ENCODE measurements at regions not wholly inside any gene's neighbourhood (a gene's known extent, or its start where the extent isn't known, plus 50 kb on each side); places are given as distances from the start of the nearest gene placed in this dataset.

GRCh38 chr1:42035830-42036604, 117.2 kb upstream of the GUCA2B start (continued):
- TF ChIP-seq SP3 (tag by site-specific recombination; IDR thresholded peaks at IDR 0.05): peak; percentile 83
- no peak for TF ChIP-seq ZBTB1 (tag by site-specific recombination; IDR thresholded peaks at IDR 0.05)
- no peak for TF ChIP-seq ZNF148 (tag by site-specific recombination; IDR thresholded peaks at IDR 0.05; ENCODE audit: borderline replicate concordance)
- TF ChIP-seq ZBTB26 (tag by site-specific recombination; optimal IDR thresholded peaks at IDR 0.05): peak; percentile 44
- TF ChIP-seq ZNF280C (tag by site-specific recombination; IDR thresholded peaks at IDR 0.05): no peak
- peak; percentile 98 for TF ChIP-seq ZBTB20 (tag by site-specific recombination; IDR thresholded peaks at IDR 0.05)
- no peak for TF ChIP-seq ZNF580 (tag by site-specific recombination; IDR thresholded peaks at IDR 0.05)
- TF ChIP-seq ZNF560 (tag by site-specific recombination; IDR thresholded peaks at IDR 0.05; ENCODE audit: borderline replicate concordance): no peak

- H3K4me3 ChIP-seq (ENCODE audit: low read depth, low read length): peak overlapping the region; percentile 90
- H3K36me3 ChIP-seq (ENCODE audit: control insufficient read depth in 2 of 2, insufficient read depth in 1 of 2, low read length in 2 of 2): no peaks in the 10 kb centered on the region
- H3K4me1 ChIP-seq (ENCODE audit: control insufficient read depth, insufficient read depth, low read length): no peaks in the 10 kb centered on the region
- no peaks in the 10 kb centered on the region for H3K9me3 ChIP-seq (ENCODE audit: control insufficient read depth, insufficient read depth, low read depth, low read length)
- ChIA-PET CTCF (interaction anchor here (0.9 to 1.5 kb wide), 4 partner anchors 119 to 522 kb away, joined by 3 to 5 read pairs (median 3); no protein-coding TSS in a partner anchor), POLR2A (interaction anchor here (1.3 kb wide), 1 partner anchor 115 kb away, joined by 4 read pairs; no protein-coding TSS in a partner anchor)
- H3K27ac ChIP-seq (ENCODE audit: extremely low read depth, low read depth, low read length): peak overlapping the region; percentile 56
- TF ChIP-seq ZNF544 (tag by site-specific recombination; IDR thresholded peaks at IDR 0.05) (no peak), ZBTB10 (tag by site-specific recombination; IDR thresholded peaks at IDR 0.05) (peak; percentile 88), KLF16 (tag by site-specific recombination; IDR thresholded peaks at IDR 0.05) (0 out of 2 replicates have a peak, but pooled peaks have one; percentile 36), ZXDB (tag by site-specific recombination; IDR thresholded peaks at IDR 0.05) (0 out of 2 replicates have a peak, but pooled peaks have one; percentile 43), ZNF518A (tag by site-specific recombination; conservative IDR thresholded peaks at IDR 0.05; ENCODE audit: low read depth) (no peak), ZNF548 (tag by site-specific recombination; IDR thresholded peaks at IDR 0.05) (no peak), ZNF639 (tag by site-specific recombination; IDR thresholded peaks at IDR 0.05) (no peak), ZNF2 (tag by site-specific recombination; IDR thresholded peaks at IDR 0.05) (0 out of 2 replicates have a peak, but pooled peaks have one; percentile 38), KLF8 (tag by site-specific recombination; IDR thresholded peaks at IDR 0.05) (peak; percentile 29; the same call in 1 of the 2 replicates)
These were observed 116.6 kb upstream of the HIVEP3 start for GRCh38 chr1:42035205-42035829.
